ENCODE measurements at regions not wholly inside any gene's neighbourhood (a gene's known extent, or its start where the extent isn't known, plus 50 kb on each side); places are given as distances from the start of the nearest gene placed in this dataset.
A peak's percentile ranks its signal among the peaks of the same experiment; 100 is the strongest.

- no peak for DNase-seq
Observed at GRCh38 chrX:51437521-51437920, 58.9 kb downstream of the NUDT11 start.

- no peak for DNase-seq
Observed at GRCh38 chrX:51435101-51435500, 61.3 kb downstream of the NUDT11 start.

- DNase-seq = no peak
Observed at GRCh38 chrX:51421972-51422597, 74.3 kb downstream of the NUDT11 start.

- peak; percentile 62 for DNase-seq
Observed at GRCh38 chrX:51420610-51421009, 75.8 kb downstream of the NUDT11 start.

GRCh38 chrX:51408462-51408861, 75.8 kb downstream of the NUDT10 start:
- DNase-seq = no peak

GRCh38 chrX:51407520-51408409, 75.1 kb downstream of the NUDT10 start:
- no peak for DNase-seq

- no peak for DNase-seq
Observed at GRCh38 chrX:51406688-51407519, 74.3 kb downstream of the NUDT10 start.

GRCh38 chrX:51404445-51404844, 71.8 kb downstream of the NUDT10 start:
- DNase-seq = no peak

- peak; percentile 39 for DNase-seq
Observed at GRCh38 chrX:51395810-51396728, 63.4 kb downstream of the NUDT10 start.

- DNase-seq = no peak
Observed at GRCh38 chrX:51395480-51395809, 62.8 kb downstream of the NUDT10 start.

Measured in NCI-H82 (cell line).